ENCODE measurements at regions not wholly inside any gene's neighbourhood (a gene's known extent, or its start where the extent isn't known, plus 50 kb on each side); places are given as distances from the start of the nearest gene placed in this dataset.

GRCh38 chr9:79006546-79006945, 565.2 kb upstream of the TLE4 start:
- TF ChIP-seq POLR2A (IDR thresholded peaks at IDR 0.05) = no peak
- TF ChIP-seq, protein P1, sequence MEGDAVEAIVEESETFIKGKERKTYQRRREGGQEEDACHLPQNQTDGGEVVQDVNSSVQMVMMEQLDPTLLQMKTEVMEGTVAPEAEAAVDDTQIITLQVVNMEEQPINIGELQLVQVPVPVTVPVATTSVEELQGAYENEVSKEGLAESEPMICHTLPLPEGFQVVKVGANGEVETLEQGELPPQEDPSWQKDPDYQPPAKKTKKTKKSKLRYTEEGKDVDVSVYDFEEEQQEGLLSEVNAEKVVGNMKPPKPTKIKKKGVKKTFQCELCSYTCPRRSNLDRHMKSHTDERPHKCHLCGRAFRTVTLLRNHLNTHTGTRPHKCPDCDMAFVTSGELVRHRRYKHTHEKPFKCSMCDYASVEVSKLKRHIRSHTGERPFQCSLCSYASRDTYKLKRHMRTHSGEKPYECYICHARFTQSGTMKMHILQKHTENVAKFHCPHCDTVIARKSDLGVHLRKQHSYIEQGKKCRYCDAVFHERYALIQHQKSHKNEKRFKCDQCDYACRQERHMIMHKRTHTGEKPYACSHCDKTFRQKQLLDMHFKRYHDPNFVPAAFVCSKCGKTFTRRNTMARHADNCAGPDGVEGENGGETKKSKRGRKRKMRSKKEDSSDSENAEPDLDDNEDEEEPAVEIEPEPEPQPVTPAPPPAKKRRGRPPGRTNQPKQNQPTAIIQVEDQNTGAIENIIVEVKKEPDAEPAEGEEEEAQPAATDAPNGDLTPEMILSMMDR (IDR thresholded peaks at IDR 0.05) = no peak
